Uterus (tissue), 3 donors: ENCODE measurements at regions not wholly inside any gene's neighbourhood (a gene's known extent, or its start where the extent isn't known, plus 50 kb on each side); places are given as distances from the start of the nearest gene placed in this dataset.

Experiments
- DNase-seq, 2 donors: peaks; one replicate each; pipeline ENCODE4 v3.0.0-alpha.2; 2019 to 2020
- H3K27ac ChIP-seq, 2 donors: fragments of 200-600 bp; sonication (generic); 1 replicate in 1 of 2; 2 replicates in 1 of 2; pipeline ENCODE4 v1.5.1; 2016 to 2018
- H3K27me3 ChIP-seq, 2 donors: fragments of 200-600 bp; sonication (generic); one replicate each; pipeline ENCODE4 v1.5.1; 2018 to 2019; ENCODE audit warnings: control low read depth in 1 of 2
- H3K36me3 ChIP-seq, 2 donors: fragments of 200-600 bp; sonication (generic); one replicate each; pipeline ENCODE4 v1.5.1; 2019; ENCODE audit warnings: control low read depth in 1 of 2
- H3K4me1 ChIP-seq, 2 donors: fragments of 200-600 bp; sonication (generic); one replicate each; pipeline ENCODE4 v1.5.1; 2018 to 2019; ENCODE audit warnings: control low read depth in 1 of 2
- H3K4me3 ChIP-seq, 2 donors: fragments of 200-600 bp; sonication (generic); 1 replicate in 1 of 2; 2 replicates in 1 of 2; pipeline ENCODE4 v1.5.1; 2018 to 2019; ENCODE audit warnings: mild to moderate bottlenecking in 1 of 2
- H3K9me3 ChIP-seq, 2 donors: fragments of 200-600 bp; sonication (generic); one replicate each; pipeline ENCODE4 v1.5.1; 2019; ENCODE audit warnings: control low read depth in 1 of 2
- POLR2A ChIP-seq, 2 donors: fragments of 450-650 bp; IDR thresholded peaks; one replicate each; pipeline ENCODE4 v1.6.1; 2016; ENCODE audit warnings: antibody characterized with exemption in 2 of 2, mild to moderate bottlenecking in 1 of 2, moderate library complexity in 1 of 2
- intact Hi-C: fragments of 100-400 bp; cut with DNase I; formaldehyde crosslinking; loops from one replicate; pipeline ENCODE4 v1.15.1; 2023; ENCODE audit warnings: low total_unique reads
- TF ChIP-seq, protein P1 (sequence below), 4 experiments: fragments of 200-600 bp in 2 of 4; fragments of 450-650 bp in 2 of 4; sonication (generic) in 2 of 4; IDR thresholded peaks; one replicate each; pipeline ENCODE4 v1.5.1; 2016 to 2019; ENCODE audit warnings: antibody characterized with exemption in 4 of 4, mild to moderate bottlenecking in 2 of 4, moderate library complexity in 1 of 4
- donor health status: DM: yes; HTN: yes; CAD: no.

GRCh38 chr1:238895911-238896310, 490.5 kb upstream of the CHRM3 start:
- no peaks in the 10 kb centered on the region for H3K36me3 ChIP-seq
- no peaks in the 10 kb centered on the region for H3K4me1 ChIP-seq
- H3K4me3 ChIP-seq = no peak overlapping the region
- intact Hi-C loops = no loop called here
- DNase-seq = no peak
- H3K27ac ChIP-seq = no peak overlapping the region
- no peaks in the 10 kb centered on the region for H3K9me3 ChIP-seq
- no peaks in the 10 kb centered on the region for H3K27me3 ChIP-seq
- TF ChIP-seq, protein P1, sequence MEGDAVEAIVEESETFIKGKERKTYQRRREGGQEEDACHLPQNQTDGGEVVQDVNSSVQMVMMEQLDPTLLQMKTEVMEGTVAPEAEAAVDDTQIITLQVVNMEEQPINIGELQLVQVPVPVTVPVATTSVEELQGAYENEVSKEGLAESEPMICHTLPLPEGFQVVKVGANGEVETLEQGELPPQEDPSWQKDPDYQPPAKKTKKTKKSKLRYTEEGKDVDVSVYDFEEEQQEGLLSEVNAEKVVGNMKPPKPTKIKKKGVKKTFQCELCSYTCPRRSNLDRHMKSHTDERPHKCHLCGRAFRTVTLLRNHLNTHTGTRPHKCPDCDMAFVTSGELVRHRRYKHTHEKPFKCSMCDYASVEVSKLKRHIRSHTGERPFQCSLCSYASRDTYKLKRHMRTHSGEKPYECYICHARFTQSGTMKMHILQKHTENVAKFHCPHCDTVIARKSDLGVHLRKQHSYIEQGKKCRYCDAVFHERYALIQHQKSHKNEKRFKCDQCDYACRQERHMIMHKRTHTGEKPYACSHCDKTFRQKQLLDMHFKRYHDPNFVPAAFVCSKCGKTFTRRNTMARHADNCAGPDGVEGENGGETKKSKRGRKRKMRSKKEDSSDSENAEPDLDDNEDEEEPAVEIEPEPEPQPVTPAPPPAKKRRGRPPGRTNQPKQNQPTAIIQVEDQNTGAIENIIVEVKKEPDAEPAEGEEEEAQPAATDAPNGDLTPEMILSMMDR (IDR thresholded peaks at IDR 0.05) = no peak
- no peak for TF ChIP-seq POLR2A (IDR thresholded peaks at IDR 0.05)

GRCh38 chr1:238892612-238893011, 493.8 kb upstream of the CHRM3 start:
- Histone ChIP-seq H3K4me1 (no peaks in the 10 kb centered on the region), H3K27ac (no peak overlapping the region), H3K27me3 (no peaks in the 10 kb centered on the region), H3K36me3 (no peaks in the 10 kb centered on the region), H3K9me3 (no peaks in the 10 kb centered on the region), H3K4me3 (no peak overlapping the region)
- no peak for DNase-seq
- intact Hi-C loops = no loop called here
- no peak for TF ChIP-seq POLR2A (IDR thresholded peaks at IDR 0.05)
- TF ChIP-seq, protein P1 (IDR thresholded peaks at IDR 0.05) = no peak

DNA sequence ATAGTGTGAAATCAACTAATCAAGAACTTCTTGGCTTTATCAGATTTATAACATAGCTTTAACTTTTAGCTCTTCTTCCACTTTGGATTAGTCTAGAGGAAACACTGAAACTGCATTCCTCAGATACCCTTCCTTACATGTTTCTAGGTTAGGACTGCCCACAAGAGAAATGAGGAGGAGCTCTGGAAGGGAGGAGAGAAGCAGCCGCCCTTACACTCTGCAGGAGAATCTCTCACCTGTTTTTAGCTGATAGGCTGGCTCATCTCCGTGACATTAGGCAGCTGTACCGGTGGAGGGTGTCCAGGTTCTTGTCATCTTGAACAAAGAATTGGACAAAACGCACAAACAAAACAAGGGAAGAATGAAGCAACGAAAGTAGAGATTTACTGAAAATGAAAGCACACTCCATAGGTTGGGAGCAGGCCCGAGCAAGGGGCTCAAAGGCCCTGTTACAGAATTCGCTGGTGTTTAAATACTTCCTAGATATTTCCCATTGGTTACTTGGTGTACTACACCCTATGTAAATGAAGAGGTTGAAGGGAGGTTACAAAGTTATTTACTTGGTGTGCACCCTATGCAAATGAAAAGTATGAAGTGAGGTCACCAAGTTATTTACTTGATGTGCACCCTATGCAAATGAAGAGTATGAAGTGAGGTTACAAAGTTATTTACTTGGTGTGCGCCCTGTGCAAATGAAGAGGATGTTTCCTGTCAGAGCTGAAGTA, 524.9 kb upstream of the CHRM3 start:
- no peaks in the 10 kb centered on the region for H3K27me3 ChIP-seq
- intact Hi-C loops = no loop called here
- no peak overlapping the region for H3K4me3 ChIP-seq
- H3K9me3 ChIP-seq = no peaks in the 10 kb centered on the region
- H3K4me1 ChIP-seq = no peaks in the 10 kb centered on the region
- H3K27ac ChIP-seq = no peak overlapping the region
- TF ChIP-seq, protein P1 (IDR thresholded peaks at IDR 0.05) = no peak
- no peaks in the 10 kb centered on the region for H3K36me3 ChIP-seq
- no peak for DNase-seq

GRCh38 chr1:238833919-238834318, 552.4 kb upstream of the CHRM3 start:
- no peaks in the 10 kb centered on the region for H3K4me1 ChIP-seq
- no peak for TF ChIP-seq POLR2A (IDR thresholded peaks at IDR 0.05)
- TF ChIP-seq, protein P1 (IDR thresholded peaks at IDR 0.05) = no peak
- H3K4me3 ChIP-seq = no peak overlapping the region
- DNase-seq = no peak
- intact Hi-C loops = no loop called here
- H3K27me3 ChIP-seq = no peaks in the 10 kb centered on the region
- H3K27ac ChIP-seq = no peak overlapping the region
- no peaks in the 10 kb centered on the region for H3K9me3 ChIP-seq
- H3K36me3 ChIP-seq = no peaks in the 10 kb centered on the region

GRCh38 chr1:238832106-238832505, 554.3 kb upstream of the CHRM3 start:
- TF ChIP-seq, protein P1 (IDR thresholded peaks at IDR 0.05) = no peak
- no peak for TF ChIP-seq POLR2A (IDR thresholded peaks at IDR 0.05)
- no peak for DNase-seq
- intact Hi-C loops = no loop called here
- no peaks in the 10 kb centered on the region for H3K9me3 ChIP-seq
- H3K4me3 ChIP-seq = no peak overlapping the region
- H3K27me3 ChIP-seq = no peaks in the 10 kb centered on the region
- H3K27ac ChIP-seq = no peak overlapping the region
- no peaks in the 10 kb centered on the region for H3K4me1 ChIP-seq
- H3K36me3 ChIP-seq = no peaks in the 10 kb centered on the region
